Esophagus squamous epithelium (tissue), 5 donors: ENCODE measurements at regions not wholly inside any gene's neighbourhood (a gene's known extent, or its start where the extent isn't known, plus 50 kb on each side); places are given as distances from the start of the nearest gene placed in this dataset.
A peak's percentile ranks its signal among the peaks of the same experiment; 100 is the strongest.

Experiments used
- DNase-seq: peaks from one replicate; lab custom pipeline; 2025; lab: John Stamatoyannopoulos, UW
- H3K27ac ChIP-seq, 4 donors: fragments of 200-600 bp; sonication (generic); one replicate each; pipeline ENCODE4 v1.5.1; 2016 to 2019; ENCODE audit warnings: mild to moderate bottlenecking in 1 of 4
- H3K27me3 ChIP-seq, 4 donors: fragments of 200-600 bp; sonication (generic); 1 replicate in 3 of 4; 2 replicates in 1 of 4; pipeline versions ENCODE4 v1.5.1 to v1.6.0; 2017 to 2021; ENCODE audit warnings: antibody characterized with exemption in 1 of 4
- H3K36me3 ChIP-seq, 3 donors: fragments of 200-600 bp; sonication (generic); one replicate each; pipeline ENCODE4 v1.5.1; 2016 to 2019
- H3K4me1 ChIP-seq, 3 donors: fragments of 200-600 bp; sonication (generic); one replicate each; pipeline ENCODE4 v1.5.1; 2017 to 2019
- H3K4me3 ChIP-seq, 4 donors: fragments of 200-600 bp; sonication (generic); 1 replicate in 3 of 4; 2 replicates in 1 of 4; pipeline ENCODE4 v1.5.1; 2016 to 2019; ENCODE audit warnings: mild to moderate bottlenecking in 2 of 4, moderate library complexity in 1 of 4
- H3K9me3 ChIP-seq, 3 donors: fragments of 200-600 bp; sonication (generic); one replicate each; pipeline ENCODE4 v1.5.1; 2016 to 2019
- POLR2A ChIP-seq, 4 donors: fragments of 450-650 bp; IDR thresholded peaks; one replicate each; pipeline ENCODE4 v1.6.1; 2017; ENCODE audit warnings: antibody characterized with exemption in 4 of 4, mild to moderate bottlenecking in 4 of 4, moderate library complexity in 3 of 4
- WGBS, 2 donors: methylation state at CpG; one replicate each; pipeline ENCODE4 v1.1.5; 2018; 5-methylcytosine and 5-hydroxymethylcytosine counted together
- intact Hi-C: fragments of 100-400 bp; cut with DNase I; formaldehyde crosslinking; loops from one replicate; pipeline ENCODE4 v1.15.0; 2022
- TF ChIP-seq, protein P1 (sequence below), 6 experiments: fragments of 450-650 bp in 4 of 6; fragments of 200-600 bp in 2 of 6; sonication (generic) in 2 of 6; IDR thresholded peaks; one replicate each; pipeline ENCODE4 v1.5.1; 2016 to 2019; ENCODE audit warnings: antibody characterized with exemption in 6 of 6, mild to moderate bottlenecking in 4 of 6, moderate library complexity in 4 of 6
- donor health status: DM: yes; HTN: yes; CAD: no.

DNA sequence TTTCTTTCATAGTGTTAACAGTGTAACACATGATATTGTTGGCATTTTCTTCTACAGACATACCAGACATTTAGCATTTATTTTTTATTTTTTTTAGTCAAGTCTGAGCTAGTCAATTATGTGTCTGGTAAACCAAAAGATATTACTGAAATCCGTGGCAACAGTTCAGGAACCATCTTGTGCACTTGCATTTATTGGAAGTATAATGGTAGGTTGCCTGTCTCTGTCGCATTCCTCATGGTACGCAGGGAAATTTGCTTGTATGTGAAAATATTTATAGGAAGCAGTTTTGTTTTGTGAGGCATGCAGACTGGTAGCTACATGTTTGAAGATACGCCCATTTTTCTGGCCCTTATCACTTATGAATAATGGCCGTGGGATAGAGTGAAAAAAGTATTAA, 186.1 kb upstream of the SLC38A2 start:
- no peak for DNase-seq
- Histone ChIP-seq H3K27ac (peak overlapping the region; percentile 57 to 80 (median 72)), H3K4me1 (peaks cover 18 to 98% (median 43%) of the 10 kb centered on the region in 3 donors), H3K36me3 (no peaks in the 10 kb centered on the region), H3K4me3 (no peak overlapping the region), H3K27me3 (no peaks in the 10 kb centered on the region), H3K9me3 (no peaks in the 10 kb centered on the region)
- TF ChIP-seq, protein P1, sequence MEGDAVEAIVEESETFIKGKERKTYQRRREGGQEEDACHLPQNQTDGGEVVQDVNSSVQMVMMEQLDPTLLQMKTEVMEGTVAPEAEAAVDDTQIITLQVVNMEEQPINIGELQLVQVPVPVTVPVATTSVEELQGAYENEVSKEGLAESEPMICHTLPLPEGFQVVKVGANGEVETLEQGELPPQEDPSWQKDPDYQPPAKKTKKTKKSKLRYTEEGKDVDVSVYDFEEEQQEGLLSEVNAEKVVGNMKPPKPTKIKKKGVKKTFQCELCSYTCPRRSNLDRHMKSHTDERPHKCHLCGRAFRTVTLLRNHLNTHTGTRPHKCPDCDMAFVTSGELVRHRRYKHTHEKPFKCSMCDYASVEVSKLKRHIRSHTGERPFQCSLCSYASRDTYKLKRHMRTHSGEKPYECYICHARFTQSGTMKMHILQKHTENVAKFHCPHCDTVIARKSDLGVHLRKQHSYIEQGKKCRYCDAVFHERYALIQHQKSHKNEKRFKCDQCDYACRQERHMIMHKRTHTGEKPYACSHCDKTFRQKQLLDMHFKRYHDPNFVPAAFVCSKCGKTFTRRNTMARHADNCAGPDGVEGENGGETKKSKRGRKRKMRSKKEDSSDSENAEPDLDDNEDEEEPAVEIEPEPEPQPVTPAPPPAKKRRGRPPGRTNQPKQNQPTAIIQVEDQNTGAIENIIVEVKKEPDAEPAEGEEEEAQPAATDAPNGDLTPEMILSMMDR (IDR thresholded peaks at IDR 0.05) = no peak
- no peak for TF ChIP-seq POLR2A (IDR thresholded peaks at IDR 0.05)
- WGBS, 2 donors = 41 to 45% methylated on average over 5 of the region's 5 CpGs
- intact Hi-C loops = no loop called here

DNA sequence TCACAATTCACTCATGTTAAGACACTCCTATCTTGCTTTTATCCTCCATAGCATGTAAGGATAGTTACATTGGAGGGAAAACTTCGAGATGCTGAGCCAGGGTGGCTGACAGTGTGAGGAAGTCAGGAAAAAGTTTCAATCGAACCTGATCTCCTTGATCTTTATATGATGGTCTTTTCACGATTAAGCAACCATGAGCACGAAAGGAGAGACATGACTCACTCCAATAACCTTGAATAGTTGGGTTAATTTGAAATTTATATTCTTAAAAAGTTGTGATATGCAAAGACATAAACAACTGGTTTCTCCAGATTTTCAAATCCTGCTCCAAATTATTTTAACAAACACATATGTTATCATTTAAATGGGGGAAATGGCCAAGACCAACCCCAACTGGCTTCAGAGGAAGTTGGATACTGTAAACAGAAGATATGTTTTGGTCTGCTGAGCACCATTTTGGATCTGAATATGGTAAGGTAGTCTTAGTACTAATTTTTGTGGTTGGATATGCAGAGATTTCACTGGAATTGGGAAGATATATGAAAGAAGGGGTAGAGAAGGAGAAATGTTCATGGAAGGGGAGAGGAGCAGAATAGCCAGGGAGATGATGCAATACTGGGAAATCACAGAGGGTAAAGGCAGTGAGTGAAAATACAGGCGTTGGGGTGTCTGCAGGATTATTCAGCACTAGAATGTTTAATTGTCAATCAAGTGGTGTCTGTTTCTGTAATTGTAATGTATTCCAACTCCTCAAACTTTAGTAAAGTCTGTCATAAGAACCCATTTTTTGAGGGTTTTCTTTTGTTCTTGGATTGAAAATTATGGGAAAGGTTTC, 185.2 kb upstream of the SLC38A2 start:
- WGBS, 2 donors = 26 to 29% methylated on average over 5 of the region's 5 CpGs
- Histone ChIP-seq H3K4me1 (peaks cover 18 to 97% (median 45%) of the 10 kb centered on the region in 3 donors), H3K36me3 (no peaks in the 10 kb centered on the region), H3K4me3 (no peak overlapping the region), H3K9me3 (no peaks in the 10 kb centered on the region), H3K27ac (peak overlapping the region; percentile 57 to 80 (median 72)), H3K27me3 (no peaks in the 10 kb centered on the region)
- TF ChIP-seq, protein P1 (IDR thresholded peaks at IDR 0.05) = no peak
- no peak for TF ChIP-seq POLR2A (IDR thresholded peaks at IDR 0.05)
- intact Hi-C loops = no loop called here
- DNase-seq = no peak

DNA sequence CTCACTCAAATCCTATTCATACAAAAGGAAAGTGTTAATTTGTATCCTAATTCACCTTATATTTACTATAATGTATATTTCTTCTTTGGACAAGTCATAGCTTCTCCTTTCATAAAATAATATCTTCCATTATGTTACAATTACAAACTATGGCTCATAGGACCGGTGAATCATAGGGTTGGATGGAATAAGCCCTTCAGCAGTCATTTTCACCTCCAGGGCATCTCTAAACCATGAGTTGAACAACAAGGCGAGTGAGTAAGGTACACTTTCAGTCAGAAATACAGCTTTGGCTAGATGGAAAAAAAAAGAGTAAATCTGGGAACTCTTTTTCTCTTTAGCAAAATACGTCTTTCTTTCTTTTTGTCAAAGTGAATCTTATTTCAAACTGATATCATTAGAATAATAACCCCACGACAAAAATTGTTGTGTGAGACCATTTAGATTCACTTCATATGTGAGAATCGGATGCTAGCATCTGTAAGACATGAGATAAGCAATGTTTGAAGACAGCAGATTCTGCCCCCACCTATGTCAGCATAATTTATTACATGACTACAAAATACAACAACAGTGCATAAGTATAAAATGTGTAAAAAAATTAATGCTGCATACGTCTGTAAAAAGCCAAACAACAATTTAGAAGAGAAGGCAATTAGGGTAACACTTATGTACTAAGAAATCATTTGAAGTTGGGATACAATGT, 184.4 kb upstream of the SLC38A2 start:
- TF ChIP-seq POLR2A (IDR thresholded peaks at IDR 0.05) = no peak
- TF ChIP-seq, protein P1 (IDR thresholded peaks at IDR 0.05) = no peak
- Histone ChIP-seq H3K36me3 (no peaks in the 10 kb centered on the region), H3K27me3 (no peaks in the 10 kb centered on the region), H3K9me3 (no peaks in the 10 kb centered on the region), H3K4me1 (peaks cover 18 to 89% (median 38%) of the 10 kb centered on the region in 3 donors), H3K27ac (peak overlapping the region; percentile 57 to 80 (median 72)), H3K4me3 (no peak overlapping the region)
- intact Hi-C loops = no loop called here
- WGBS, 2 donors = 32 to 45% methylated on average over 6 of the region's 6 CpGs
- no peak for DNase-seq

DNA sequence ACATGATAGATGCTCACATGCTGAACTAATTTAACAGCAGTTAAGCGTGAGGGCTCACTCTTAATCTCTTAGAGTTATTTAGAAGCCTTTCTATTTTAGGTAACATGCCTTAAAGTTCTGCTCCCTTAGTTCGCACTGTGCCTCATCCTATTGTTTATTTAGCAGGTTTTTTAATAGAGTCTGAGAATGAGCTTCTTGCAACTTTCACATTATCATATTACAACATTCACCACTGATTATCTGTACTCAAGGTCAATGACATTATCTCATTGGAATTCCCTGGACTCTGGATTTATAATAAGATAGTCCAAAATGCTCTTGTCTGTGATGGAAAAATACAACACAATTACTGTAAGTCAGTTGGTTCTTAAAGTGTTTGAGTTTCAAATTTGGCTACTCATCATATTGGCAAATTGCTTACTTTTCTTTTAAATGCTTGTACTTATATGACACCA, 183.6 kb upstream of the SLC38A2 start:
- DNase-seq = no peak
- Histone ChIP-seq H3K4me1 (peaks cover 18 to 86% (median 35%) of the 10 kb centered on the region in 3 donors), H3K27me3 (no peaks in the 10 kb centered on the region), H3K9me3 (no peaks in the 10 kb centered on the region), H3K36me3 (no peaks in the 10 kb centered on the region), H3K4me3 (no peak overlapping the region), H3K27ac (peak overlapping the region; percentile 66 to 80 (median 74))
- intact Hi-C loops = no loop called here
- TF ChIP-seq, protein P1 (IDR thresholded peaks at IDR 0.05) = no peak
- no peak for TF ChIP-seq POLR2A (IDR thresholded peaks at IDR 0.05)
- WGBS, 2 donors = 13 to 29% methylated on average over 2 of the region's 2 CpGs

DNA sequence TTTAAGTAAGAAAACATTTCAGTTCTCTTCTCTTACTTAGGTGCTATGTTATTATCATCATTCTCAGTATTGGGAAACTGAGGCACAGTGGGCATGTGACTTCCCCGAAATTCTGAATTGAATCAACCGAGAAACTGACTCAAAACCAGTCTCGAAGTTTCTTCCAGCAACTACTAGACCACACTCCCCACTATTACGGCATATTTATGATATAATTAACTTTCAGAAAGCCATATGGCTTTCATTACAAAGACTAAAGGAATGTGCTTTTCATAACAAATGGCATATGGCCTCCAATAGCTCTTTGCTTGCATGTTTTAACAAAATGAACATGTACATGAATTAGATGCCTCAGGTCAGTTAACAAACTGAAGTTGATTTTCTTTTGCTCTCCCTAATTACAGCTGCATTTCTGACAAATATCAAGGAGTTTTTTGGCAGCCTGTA, 182.9 kb upstream of the SLC38A2 start:
- TF ChIP-seq, protein P1 (IDR thresholded peaks at IDR 0.05) = no peak
- TF ChIP-seq POLR2A (IDR thresholded peaks at IDR 0.05) = no peak
- no peaks in the 10 kb centered on the region for H3K36me3 ChIP-seq
- H3K4me1 ChIP-seq = peaks cover 18 to 86% (median 32%) of the 10 kb centered on the region in 3 donors
- peak overlapping the region; percentile 66 to 80 (median 74) for H3K27ac ChIP-seq
- intact Hi-C loops = no loop called here
- H3K4me3 ChIP-seq = no peak overlapping the region
- H3K27me3 ChIP-seq = no peaks in the 10 kb centered on the region
- DNase-seq = no peak
- H3K9me3 ChIP-seq = no peaks in the 10 kb centered on the region
- 34 to 42% methylated on average over 4 of the region's 4 CpGs for WGBS, 2 donors
